ENCODE measurements at regions not wholly inside any gene's neighbourhood (a gene's known extent, or its start where the extent isn't known, plus 50 kb on each side); places are given as distances from the start of the nearest gene placed in this dataset.

DNA sequence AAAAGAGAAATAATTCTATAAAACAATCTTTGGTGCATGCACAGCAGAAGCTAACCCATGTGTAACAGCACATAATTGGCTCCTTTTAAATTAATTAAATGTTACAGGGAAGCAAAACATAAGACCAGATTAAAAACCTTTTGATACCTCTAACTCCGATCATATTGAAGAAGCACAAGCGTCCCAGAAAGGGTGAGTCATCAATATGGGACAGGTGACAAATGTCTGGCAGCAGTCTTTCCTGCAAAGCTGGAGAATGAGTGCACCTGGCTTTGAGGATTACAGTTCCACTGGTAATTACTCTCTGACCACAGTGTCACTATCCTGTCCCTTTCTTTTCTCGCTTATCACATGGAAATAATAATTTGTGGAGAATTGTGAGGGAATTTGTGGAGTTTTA lies 94.6 kb downstream of the FAM9B start:
- ChIA-PET CTCF (ENCODE audit: low intra/inter-chr PET ratio, low total read pairs) (no interaction called here), POLR2A (no interaction called here)
- ATAC-seq (no peak), DNase-seq (ENCODE audit: low spot score) (no peak), FAIRE-seq (no peak)
- TF ChIP-seq HOXA7 (CRISPR knock-in tag; IDR thresholded peaks at IDR 0.05) (no peak), EED (CRISPR knock-in tag; IDR thresholded peaks at IDR 0.05) (no peak), ZNF24 (IDR thresholded peaks at IDR 0.05) (no peak), ONECUT2 (CRISPR knock-in tag; IDR thresholded peaks at IDR 0.05) (no peak), FOSL2 (CRISPR knock-in tag; IDR thresholded peaks at IDR 0.05) (no peak), CHCHD3 (CRISPR knock-in tag; IDR thresholded peaks at IDR 0.05) (no peak), ZFX (CRISPR knock-in tag; IDR thresholded peaks at IDR 0.05; ENCODE audit: low read depth) (no peak), TBP (CRISPR knock-in tag; IDR thresholded peaks at IDR 0.05) (no peak), ZNF331 (CRISPR knock-in tag; IDR thresholded peaks at IDR 0.05) (no peak), NPAS2 (CRISPR knock-in tag; IDR thresholded peaks at IDR 0.05; ENCODE audit: borderline replicate concordance) (no peak), CBX1 (IDR thresholded peaks at IDR 0.05; ENCODE audit: low read depth) (no peak), SOX5 (CRISPR knock-in tag; IDR thresholded peaks at IDR 0.05; ENCODE audit: borderline replicate concordance) (no peak), HNRNPK (IDR thresholded peaks at IDR 0.05; ENCODE audit: low read depth, low read length, poor library complexity, severe bottlenecking) (no peak), HCFC1 (IDR thresholded peaks at IDR 0.05; ENCODE audit: low read depth, low read length) (no peak)
- TF ChIP-seq, protein P1, sequence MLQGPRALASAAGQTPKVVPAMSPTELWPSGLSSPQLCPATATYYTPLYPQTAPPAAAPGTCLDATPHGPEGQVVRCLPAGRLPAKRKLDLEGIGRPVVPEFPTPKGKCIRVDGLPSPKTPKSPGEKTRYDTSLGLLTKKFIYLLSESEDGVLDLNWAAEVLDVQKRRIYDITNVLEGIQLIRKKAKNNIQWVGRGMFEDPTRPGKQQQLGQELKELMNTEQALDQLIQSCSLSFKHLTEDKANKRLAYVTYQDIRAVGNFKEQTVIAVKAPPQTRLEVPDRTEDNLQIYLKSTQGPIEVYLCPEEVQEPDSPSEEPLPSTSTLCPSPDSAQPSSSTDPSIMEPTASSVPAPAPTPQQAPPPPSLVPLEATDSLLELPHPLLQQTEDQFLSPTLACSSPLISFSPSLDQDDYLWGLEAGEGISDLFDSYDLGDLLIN (CRISPR knock-in tag; IDR thresholded peaks at IDR 0.05; ENCODE audit: borderline replicate concordance): no peak
- TF ChIP-seq, protein P2, sequence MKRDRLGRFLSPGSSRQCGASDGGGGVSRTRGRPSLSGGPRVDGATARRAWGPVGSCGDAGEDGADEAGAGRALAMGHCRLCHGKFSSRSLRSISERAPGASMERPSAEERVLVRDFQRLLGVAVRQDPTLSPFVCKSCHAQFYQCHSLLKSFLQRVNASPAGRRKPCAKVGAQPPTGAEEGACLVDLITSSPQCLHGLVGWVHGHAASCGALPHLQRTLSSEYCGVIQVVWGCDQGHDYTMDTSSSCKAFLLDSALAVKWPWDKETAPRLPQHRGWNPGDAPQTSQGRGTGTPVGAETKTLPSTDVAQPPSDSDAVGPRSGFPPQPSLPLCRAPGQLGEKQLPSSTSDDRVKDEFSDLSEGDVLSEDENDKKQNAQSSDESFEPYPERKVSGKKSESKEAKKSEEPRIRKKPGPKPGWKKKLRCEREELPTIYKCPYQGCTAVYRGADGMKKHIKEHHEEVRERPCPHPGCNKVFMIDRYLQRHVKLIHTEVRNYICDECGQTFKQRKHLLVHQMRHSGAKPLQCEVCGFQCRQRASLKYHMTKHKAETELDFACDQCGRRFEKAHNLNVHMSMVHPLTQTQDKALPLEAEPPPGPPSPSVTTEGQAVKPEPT (CRISPR knock-in tag; IDR thresholded peaks at IDR 0.05; ENCODE audit: low read depth): no peak
- TF ChIP-seq, protein P3, sequence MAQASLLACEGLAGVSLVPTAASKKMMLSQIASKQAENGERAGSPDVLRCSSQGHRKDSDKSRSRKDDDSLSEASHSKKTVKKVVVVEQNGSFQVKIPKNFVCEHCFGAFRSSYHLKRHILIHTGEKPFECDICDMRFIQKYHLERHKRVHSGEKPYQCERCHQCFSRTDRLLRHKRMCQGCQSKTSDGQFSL (CRISPR knock-in tag; IDR thresholded peaks at IDR 0.05): no peak
- WGBS (ENCODE audit: low lambda C conversion rate): 47% methylated on average over 3 of the region's 3 CpGs
- Histone ChIP-seq H3K4me3 (replicated peaks in 1 of 3; ENCODE audit: insufficient read depth in 1 of 3, low read depth in 2 of 3, low read length in 3 of 3) (no peak overlapping the region), H3K4me2 (ENCODE audit: low read depth, low read length) (no peak overlapping the region), H3K9me3 (ENCODE audit: low read length) (no peaks in the 10 kb centered on the region), H3K79me2 (ENCODE audit: insufficient read depth, low read length) (no peaks in the 10 kb centered on the region), H3K4me1 (ENCODE audit: insufficient read depth, low read length) (no peaks in the 10 kb centered on the region), H3K27me3 (ENCODE audit: control insufficient read depth in 1 of 2, insufficient read depth in 2 of 2, low read length in 2 of 2) (no peaks in the 10 kb centered on the region), H2AFZ (ENCODE audit: low read length) (no peak overlapping the region), H3K27ac (ENCODE audit: extremely low read length, insufficient read depth, low read length) (no peak overlapping the region), H3K9ac (ENCODE audit: insufficient read depth, low read depth, low read length) (no peak overlapping the region), H4K20me1 (ENCODE audit: insufficient read depth, low read length) (no peaks in the 10 kb centered on the region), H3K36me3 (replicated peaks in 1 of 2; ENCODE audit: control insufficient read depth in 1 of 2, insufficient read depth in 2 of 2, low read length in 2 of 2) (no peaks in the 10 kb centered on the region)
- in situ Hi-C loops (cut with HindIII; ENCODE audit: extremely low pct_ligation_motif_present, low pct_unique_long_range_greater_than_20kb) (no loop called here), intact Hi-C loops (cut with micrococcal nuclease; ENCODE audit: unreplicated experiment) (no loop called here)
- BruUV-seq (replicated peaks): no TSS peak
